ENCODE measurements at regions not wholly inside any gene's neighbourhood (a gene's known extent, or its start where the extent isn't known, plus 50 kb on each side); places are given as distances from the start of the nearest gene placed in this dataset.

- Mint-ChIP-seq H3K27me3 (no peaks in the 10 kb centered on the region), H3K4me1 (peaks cover 7% of the 10 kb centered on the region), H3K9me3 (ENCODE audit: insufficient read depth) (peaks cover 7% of the 10 kb centered on the region), H3K27ac (no peak overlapping the region), H3K4me3 (no peak overlapping the region)
- Histone ChIP-seq H3K36me3 (replicated peaks in 1 of 2; ENCODE audit: control extremely low read depth in 1 of 2, control insufficient read depth in 1 of 2, extremely low read depth in 1 of 2, insufficient read depth in 2 of 2, low read length in 1 of 2) (no peaks in the 10 kb centered on the region), H3K4me1 (ENCODE audit: control insufficient read depth in 2 of 2, insufficient read depth in 2 of 2, low read length in 2 of 2) (peaks cover 2 to 5% of the 10 kb centered on the region in 2 donors), H3K27ac (ENCODE audit: low read length in 2 of 2) (no peak overlapping the region), H3K4me2 (replicated peaks; ENCODE audit: low read depth, low read length, poor library complexity, severe bottlenecking) (no peak overlapping the region), H3K27me3 (replicated peaks in 1 of 4; ENCODE audit: control extremely low read depth in 1 of 4, control insufficient read depth in 3 of 4, insufficient read depth in 4 of 4, low read length in 3 of 4) (no peaks in the 10 kb centered on the region), H3K79me2 (ENCODE audit: control insufficient read depth, insufficient read depth, low read length) (no peaks in the 10 kb centered on the region), H4K20me1 (ENCODE audit: control insufficient read depth, insufficient read depth, low read length, poor library complexity, severe bottlenecking) (no peaks in the 10 kb centered on the region), H3K9ac (ENCODE audit: low read length) (no peak overlapping the region), H3K4me3 (ENCODE audit: control extremely low read depth in 1 of 5, extremely low read depth in 1 of 5, insufficient read depth in 1 of 5, low read depth in 2 of 5, low read length in 4 of 5) (no peak overlapping the region), H2AFZ (ENCODE audit: insufficient read depth, low read depth, low read length, poor library complexity, severe bottlenecking) (no peak overlapping the region), H3K9me3 (ENCODE audit: control extremely low read depth in 1 of 3, control insufficient read depth in 2 of 3, insufficient read depth in 1 of 3, low read length in 2 of 3) (peaks cover 4 to 8% (median 8%) of the 10 kb centered on the region in 3 donors)
- TF ChIP-seq EZH2 (IDR thresholded peaks at IDR 0.05; ENCODE audit: borderline replicate concordance, insufficient read depth, low read depth, low read length, poor library complexity, severe bottlenecking), result no peak
- no peak for TF ChIP-seq CTCF (IDR thresholded peaks at IDR 0.05)
- ChIA-PET POLR2A (no interaction called here), CTCF (no interaction called here)
- DNase-seq (no peak), ATAC-seq (ENCODE audit: low read depth) (no peak)
- WGBS (ENCODE audit: insufficient coverage), result 76% methylated on average over 3 of the region's 4 CpGs
- intact Hi-C loops (cut with micrococcal nuclease), result no loop called here
Observed at GRCh38 chr2:144925886-144926285, 406.0 kb upstream of the ZEB2 start.

DNA sequence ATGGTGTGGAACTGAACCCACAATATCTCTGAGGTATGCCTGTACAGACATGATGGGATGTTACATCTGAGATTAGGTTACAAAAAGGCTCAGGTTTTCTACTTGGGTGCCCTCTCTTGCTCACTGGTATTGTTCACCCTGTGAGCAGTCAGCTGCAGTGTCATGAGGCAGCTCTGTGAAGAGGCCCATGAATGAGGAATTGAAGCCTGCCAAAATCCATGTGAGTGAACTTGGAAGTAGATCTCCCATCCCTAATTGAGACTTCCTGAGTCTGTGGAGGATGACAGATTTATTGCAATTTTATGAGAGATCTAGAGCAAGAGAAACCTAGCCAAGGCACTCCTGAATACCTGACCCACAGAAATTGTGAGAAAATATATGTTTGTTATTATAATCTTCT, 404.9 kb upstream of the ZEB2 start:
- H3K4me3 Mint-ChIP-seq, result no peak overlapping the region
- CTCF ChIA-PET, result no interaction called here
- H3K27me3 Mint-ChIP-seq, result no peaks in the 10 kb centered on the region

More for the DNA sequence above, 404.9 kb upstream of the ZEB2 start:
- no peaks in the 10 kb centered on the region for H3K36me3 ChIP-seq (replicated peaks in 1 of 2; ENCODE audit: control extremely low read depth in 1 of 2, control insufficient read depth in 1 of 2, extremely low read depth in 1 of 2, insufficient read depth in 2 of 2, low read length in 1 of 2)
- TF ChIP-seq EZH2 (IDR thresholded peaks at IDR 0.05; ENCODE audit: borderline replicate concordance, insufficient read depth, low read depth, low read length, poor library complexity, severe bottlenecking), result no peak
- TF ChIP-seq CTCF (IDR thresholded peaks at IDR 0.05), result no peak
- intact Hi-C loops (cut with micrococcal nuclease), result no loop called here
- no peak overlapping the region for H3K4me3 ChIP-seq (ENCODE audit: control extremely low read depth in 1 of 5, extremely low read depth in 1 of 5, insufficient read depth in 1 of 5, low read depth in 2 of 5, low read length in 4 of 5)
- H2AFZ ChIP-seq (ENCODE audit: insufficient read depth, low read depth, low read length, poor library complexity, severe bottlenecking), result no peak overlapping the region
- H3K79me2 ChIP-seq (ENCODE audit: control insufficient read depth, insufficient read depth, low read length), result no peaks in the 10 kb centered on the region
- H3K27ac ChIP-seq (ENCODE audit: low read length in 2 of 2), result no peak overlapping the region
- H3K27ac Mint-ChIP-seq, result no peak overlapping the region
- H3K4me1 ChIP-seq (ENCODE audit: control insufficient read depth in 2 of 2, insufficient read depth in 2 of 2, low read length in 2 of 2), result peaks cover 2 to 5% of the 10 kb centered on the region in 2 donors
- H4K20me1 ChIP-seq (ENCODE audit: control insufficient read depth, insufficient read depth, low read length, poor library complexity, severe bottlenecking), result no peaks in the 10 kb centered on the region
- peaks cover 7% of the 10 kb centered on the region for H3K9me3 Mint-ChIP-seq (ENCODE audit: insufficient read depth)
- H3K4me2 ChIP-seq (replicated peaks; ENCODE audit: low read depth, low read length, poor library complexity, severe bottlenecking), result no peak overlapping the region
- peaks cover 7% of the 10 kb centered on the region for H3K4me1 Mint-ChIP-seq
- ATAC-seq (ENCODE audit: low read depth) (no peak), DNase-seq (no peak)
- no peaks in the 10 kb centered on the region for H3K27me3 ChIP-seq (replicated peaks in 1 of 4; ENCODE audit: control extremely low read depth in 1 of 4, control insufficient read depth in 3 of 4, insufficient read depth in 4 of 4, low read length in 3 of 4)
- H3K9me3 ChIP-seq (ENCODE audit: control extremely low read depth in 1 of 3, control insufficient read depth in 2 of 3, insufficient read depth in 1 of 3, low read length in 2 of 3), result peaks cover 4 to 8% (median 8%) of the 10 kb centered on the region in 3 donors
- H3K9ac ChIP-seq (ENCODE audit: low read length), result no peak overlapping the region
- POLR2A ChIA-PET, result no interaction called here
